Activated naive CD8-positive, alpha-beta T cell treated with anti-CD3 and anti-CD28 coated beads, Interleukin-2, amount 50 U/mL, for 24 hours (primary cell): ENCODE measurements at regions not wholly inside any gene's neighbourhood (a gene's known extent, or its start where the extent isn't known, plus 50 kb on each side); places are given as distances from the start of the nearest gene placed in this dataset.

Experiments
- ATAC-seq: fragments of 150-1000 bp; cut with Tn5 transposase; one replicate; pipeline ENCODE4 v1.10.0; 2021
- DNase-seq: peaks from one replicate; pipeline ENCODE4 v3.0.0; 2021
- H3K27ac Mint-ChIP-seq: one replicate; pipeline ENCODE4 v1.8.0; 2021; ENCODE audit warnings: mild to moderate bottlenecking, mixed read lengths
- H3K27me3 Mint-ChIP-seq: one replicate; pipeline ENCODE4 v1.8.0; 2021; ENCODE audit warnings: mixed read lengths
- H3K36me3 Mint-ChIP-seq: one replicate; pipeline ENCODE4 v1.8.0; 2021; ENCODE audit warnings: low read depth, mixed read lengths
- H3K4me1 Mint-ChIP-seq: one replicate; pipeline ENCODE4 v1.8.0; 2021; ENCODE audit warnings: mixed read lengths
- H3K4me3 Mint-ChIP-seq: one replicate; pipeline ENCODE4 v1.8.0; 2021; ENCODE audit warnings: mild to moderate bottlenecking, moderate library complexity, mixed read lengths
- H3K9me3 Mint-ChIP-seq: one replicate; pipeline ENCODE4 v1.8.0; 2021; ENCODE audit warnings: mixed read lengths

GRCh38 chr10:131785121-131785460, 115.7 kb upstream of the PPP2R2D start:
- DNase-seq (no peak), ATAC-seq (no peak)
- H3K36me3 Mint-ChIP-seq, result no peaks in the 10 kb centered on the region
- peaks cover 7% of the 10 kb centered on the region for H3K9me3 Mint-ChIP-seq
- no peak overlapping the region for H3K4me3 Mint-ChIP-seq
- peaks cover 5% of the 10 kb centered on the region for H3K27me3 Mint-ChIP-seq
- H3K4me1 Mint-ChIP-seq, result no peaks in the 10 kb centered on the region
- H3K27ac Mint-ChIP-seq, result no peak overlapping the region

- Mint-ChIP-seq H3K27me3 (peaks cover 6% of the 10 kb centered on the region), H3K9me3 (peaks cover 7% of the 10 kb centered on the region), H3K27ac (no peak overlapping the region), H3K4me1 (no peaks in the 10 kb centered on the region), H3K4me3 (no peak overlapping the region), H3K36me3 (no peaks in the 10 kb centered on the region)
- DNase-seq, result peak; percentile 30
- no peak for ATAC-seq
Measured at GRCh38 chr10:131786756-131787605, 113.8 kb upstream of the PPP2R2D start.

- Mint-ChIP-seq H3K9me3 (peaks cover 2% of the 10 kb centered on the region), H3K27ac (no peak overlapping the region), H3K4me3 (no peak overlapping the region), H3K36me3 (no peaks in the 10 kb centered on the region), H3K27me3 (peaks cover 6% of the 10 kb centered on the region), H3K4me1 (no peaks in the 10 kb centered on the region)
- DNase-seq, result no peak
- ATAC-seq, result no peak
Measured at GRCh38 chr10:131787961-131788360, 112.8 kb upstream of the PPP2R2D start.

- Mint-ChIP-seq H3K9me3 (no peaks in the 10 kb centered on the region), H3K4me1 (no peaks in the 10 kb centered on the region), H3K27me3 (peaks cover 6% of the 10 kb centered on the region), H3K4me3 (no peak overlapping the region), H3K36me3 (no peaks in the 10 kb centered on the region), H3K27ac (no peak overlapping the region)
- DNase-seq (no peak), ATAC-seq (no peak)
Measured at GRCh38 chr10:131788386-131788785, 112.4 kb upstream of the PPP2R2D start.

GRCh38 chr10:131789516-131789915, 111.3 kb upstream of the PPP2R2D start:
- H3K27me3 Mint-ChIP-seq, result peaks cover 9% of the 10 kb centered on the region
- H3K4me1 Mint-ChIP-seq, result no peaks in the 10 kb centered on the region
- DNase-seq (no peak), ATAC-seq (no peak)
- no peaks in the 10 kb centered on the region for H3K36me3 Mint-ChIP-seq
- H3K27ac Mint-ChIP-seq, result no peak overlapping the region
- H3K9me3 Mint-ChIP-seq, result no peaks in the 10 kb centered on the region
- H3K4me3 Mint-ChIP-seq, result no peak overlapping the region

- Mint-ChIP-seq H3K4me1 (no peaks in the 10 kb centered on the region), H3K4me3 (no peak overlapping the region), H3K27me3 (peaks cover 9% of the 10 kb centered on the region), H3K27ac (peak overlapping the region; percentile 27), H3K36me3 (no peaks in the 10 kb centered on the region), H3K9me3 (no peaks in the 10 kb centered on the region)
- DNase-seq (peak; percentile 20), ATAC-seq (no peak)
Measured at GRCh38 chr10:131790021-131790420, 110.8 kb upstream of the PPP2R2D start.

- Mint-ChIP-seq H3K36me3 (no peaks in the 10 kb centered on the region), H3K4me3 (no peak overlapping the region), H3K9me3 (no peaks in the 10 kb centered on the region), H3K27ac (no peak overlapping the region), H3K4me1 (no peaks in the 10 kb centered on the region), H3K27me3 (peaks cover 9% of the 10 kb centered on the region)
- no peak for ATAC-seq
- no peak for DNase-seq
Measured at GRCh38 chr10:131792011-131792651, 108.7 kb upstream of the PPP2R2D start.

- Mint-ChIP-seq H3K9me3 (no peaks in the 10 kb centered on the region), H3K27ac (no peak overlapping the region), H3K36me3 (no peaks in the 10 kb centered on the region), H3K4me3 (no peak overlapping the region), H3K4me1 (no peaks in the 10 kb centered on the region), H3K27me3 (peaks cover 7% of the 10 kb centered on the region)
- ATAC-seq (no peak), DNase-seq (no peak)
Measured at GRCh38 chr10:131792809-131793208, 108.0 kb upstream of the PPP2R2D start.

- H3K9me3 Mint-ChIP-seq, result peaks cover 25% of the 10 kb centered on the region
- H3K36me3 Mint-ChIP-seq, result peaks cover 2% of the 10 kb centered on the region
- no peak overlapping the region for H3K27ac Mint-ChIP-seq
- ATAC-seq, result no peak
- no peak overlapping the region for H3K4me3 Mint-ChIP-seq
- no peaks in the 10 kb centered on the region for H3K4me1 Mint-ChIP-seq
- DNase-seq, result no peak
- peaks cover 7% of the 10 kb centered on the region for H3K27me3 Mint-ChIP-seq
Measured at GRCh38 chr10:131795761-131796160, 105.0 kb upstream of the PPP2R2D start.

- no peak overlapping the region for H3K4me3 Mint-ChIP-seq
- ATAC-seq, result no peak
- peaks cover 2% of the 10 kb centered on the region for H3K36me3 Mint-ChIP-seq
- H3K9me3 Mint-ChIP-seq, result peaks cover 25% of the 10 kb centered on the region
- H3K27me3 Mint-ChIP-seq, result peaks cover 5% of the 10 kb centered on the region
- no peaks in the 10 kb centered on the region for H3K4me1 Mint-ChIP-seq
- H3K27ac Mint-ChIP-seq, result no peak overlapping the region
- DNase-seq, result no peak
Measured at GRCh38 chr10:131797626-131798025, 103.2 kb upstream of the PPP2R2D start.

GRCh38 chr10:131799429-131799828, 101.4 kb upstream of the PPP2R2D start:
- ATAC-seq (no peak), DNase-seq (no peak)
- Mint-ChIP-seq H3K27ac (no peak overlapping the region), H3K4me3 (no peak overlapping the region), H3K36me3 (peaks cover 2% of the 10 kb centered on the region), H3K27me3 (peaks cover 2% of the 10 kb centered on the region), H3K4me1 (no peaks in the 10 kb centered on the region), H3K9me3 (peaks cover 25% of the 10 kb centered on the region)

GRCh38 chr10:131802156-131802915, 98.5 kb upstream of the PPP2R2D start:
- no peak overlapping the region for H3K4me3 Mint-ChIP-seq

GRCh38 chr10:131802996-131803395, 97.8 kb upstream of the PPP2R2D start:
- no peaks in the 10 kb centered on the region for H3K4me1 Mint-ChIP-seq
- no peak overlapping the region for H3K4me3 Mint-ChIP-seq
- ATAC-seq (no peak), DNase-seq (no peak)
- H3K27ac Mint-ChIP-seq, result no peak overlapping the region
- peaks cover 2% of the 10 kb centered on the region for H3K27me3 Mint-ChIP-seq
- H3K9me3 Mint-ChIP-seq, result peaks cover 23% of the 10 kb centered on the region
- H3K36me3 Mint-ChIP-seq, result peaks cover 2% of the 10 kb centered on the region

More at GRCh38 chr10:131802156-131802915, 98.5 kb upstream of the PPP2R2D start:
- peaks cover 2% of the 10 kb centered on the region for H3K36me3 Mint-ChIP-seq
- DNase-seq, result no peak
- peaks cover 25% of the 10 kb centered on the region for H3K9me3 Mint-ChIP-seq
- no peak overlapping the region for H3K27ac Mint-ChIP-seq
- ATAC-seq, result no peak
- no peaks in the 10 kb centered on the region for H3K4me1 Mint-ChIP-seq
- H3K27me3 Mint-ChIP-seq, result peaks cover 2% of the 10 kb centered on the region

GRCh38 chr10:131803860-131804425, 96.9 kb upstream of the PPP2R2D start:
- H3K27me3 Mint-ChIP-seq, result peaks cover 5% of the 10 kb centered on the region
- DNase-seq (no peak), ATAC-seq (no peak)
- H3K36me3 Mint-ChIP-seq, result peaks cover 2% of the 10 kb centered on the region
- H3K4me1 Mint-ChIP-seq, result no peaks in the 10 kb centered on the region
- H3K27ac Mint-ChIP-seq, result no peak overlapping the region
- no peak overlapping the region for H3K4me3 Mint-ChIP-seq
- peaks cover 14% of the 10 kb centered on the region for H3K9me3 Mint-ChIP-seq
